Neural cell (in vitro differentiated cells): ENCODE measurements at regions not wholly inside any gene's neighbourhood (a gene's known extent, or its start where the extent isn't known, plus 50 kb on each side); places are given as distances from the start of the nearest gene placed in this dataset.

Experiments used
- H2AFZ ChIP-seq: fragments of 200-600, 300-800 bp; sonication (generic), shearing (Covaris generic); 2 replicates; pipeline ENCODE4 v1.6.0; 2014; ENCODE audit warnings: low read depth, mild to moderate bottlenecking, antibody characterized with exemption, low read length, moderate library complexity
- H3F3A ChIP-seq: fragments of 200-600 bp; shearing (Covaris generic); 2 replicates; pipeline ENCODE4 v1.6.1; 2016; ENCODE audit warnings: mild to moderate bottlenecking, moderate library complexity, mixed read lengths, antibody characterized with exemption, low read length; ENCODE audit not compliant: insufficient read depth, poor library complexity, severe bottlenecking
- H3K27ac ChIP-seq: fragments of 200-600, 300-800 bp; sonication (generic), shearing (Covaris generic); 2 replicates; pipeline ENCODE4 v1.5.1; 2014; ENCODE audit warnings: mild to moderate bottlenecking, low read length, moderate library complexity
- H3K27me3 ChIP-seq: fragments of 300-800, 200-600 bp; sonication (generic), shearing (Covaris generic); 2 replicates; pipeline ENCODE4 v1.6.0; 2014; ENCODE audit warnings: mild to moderate bottlenecking, low read depth, low read length, moderate library complexity; ENCODE audit not compliant: insufficient read depth
- H3K36me3 ChIP-seq: fragments of 300-800, 200-600 bp; sonication (generic), shearing (Covaris generic); 2 replicates; pipeline ENCODE4 v1.5.1; 2014; ENCODE audit warnings: mild to moderate bottlenecking, antibody characterized with exemption, low read length, moderate library complexity; ENCODE audit not compliant: insufficient read depth
- H3K4me2 ChIP-seq: fragments of 300-800, 200-600 bp; sonication (generic), shearing (Covaris generic); 2 replicates; pipeline ENCODE4 v1.6.0; 2014; ENCODE audit warnings: mild to moderate bottlenecking, low read length
- H3K4me3 ChIP-seq: fragments of 300-800, 200-600 bp; sonication (generic), shearing (Covaris generic); 2 replicates; pipeline ENCODE4 v1.5.1; 2014; ENCODE audit warnings: mild to moderate bottlenecking, low read length, moderate library complexity
- H3K79me2 ChIP-seq: fragments of 200-600 bp; shearing (Covaris generic); replicated peaks from 2 replicates; pipeline ENCODE4 v1.6.0; 2014; ENCODE audit warnings: mild to moderate bottlenecking, low read length, moderate library complexity; ENCODE audit not compliant: insufficient read depth
- H3K9ac ChIP-seq: fragments of 300-800, 200-600 bp; sonication (generic), shearing (Covaris generic); 2 replicates; pipeline ENCODE4 v1.6.1; 2016; ENCODE audit warnings: mild to moderate bottlenecking, low read length, mixed read lengths
- H3K9me2 ChIP-seq: fragments of 200-600 bp; shearing (Covaris generic); 2 replicates; pipeline ENCODE4 v1.6.1; 2016; ENCODE audit warnings: mild to moderate bottlenecking, low read length, mixed read lengths; ENCODE audit not compliant: insufficient read depth
- H3K9me3 ChIP-seq: fragments of 200-600, 300-800 bp; sonication (generic), shearing (Covaris generic); 2 replicates; pipeline ENCODE4 v1.6.1; 2016; ENCODE audit warnings: mild to moderate bottlenecking, mixed run types, low read length, moderate library complexity, mixed read lengths
- H4K20me1 ChIP-seq: fragments of 200-600 bp; shearing (Covaris generic); 2 replicates; pipeline ENCODE4 v1.6.1; 2016; ENCODE audit warnings: mild to moderate bottlenecking, mixed run types; ENCODE audit not compliant: insufficient read depth
- CTCF ChIP-seq: fragments of 450-650 bp; IDR thresholded peaks from 2 replicates; pipeline ENCODE4 v1.5.1; 2014; ENCODE audit warnings: antibody characterized with exemption, mild to moderate bottlenecking, moderate library complexity; ENCODE audit not compliant: poor library complexity, severe bottlenecking
- EP300 ChIP-seq: fragments of 450-650 bp; conservative IDR thresholded peaks from 2 replicates; pipeline ENCODE4 v1.6.1; 2014; ENCODE audit warnings: antibody characterized with exemption, mild to moderate bottlenecking, moderate library complexity; ENCODE audit not compliant: poor library complexity, severe bottlenecking
- EZH2 ChIP-seq: fragments of 200-600, 300-800 bp; shearing (Covaris generic), sonication (generic); IDR thresholded peaks from 2 replicates; pipeline ENCODE4 v1.6.1; 2014; ENCODE audit warnings: antibody characterized with exemption, low read length, borderline replicate concordance, mild to moderate bottlenecking; ENCODE audit not compliant: insufficient read depth, poor library complexity, severe bottlenecking
- MXI1 ChIP-seq: fragments of 450-650 bp; conservative IDR thresholded peaks from 2 replicates; pipeline ENCODE4 v1.6.1; 2014; ENCODE audit warnings: antibody characterized with exemption, mild to moderate bottlenecking; ENCODE audit not compliant: poor library complexity, severe bottlenecking
- POLR2AphosphoS5 ChIP-seq: IDR thresholded peaks from 2 replicates; pipeline ENCODE4 v1.6.1; 2012
- RAD21 ChIP-seq: fragments of 450-650 bp; conservative IDR thresholded peaks from 2 replicates; pipeline ENCODE4 v1.6.1; 2014; ENCODE audit warnings: antibody characterized with exemption, mild to moderate bottlenecking, moderate library complexity
- REST ChIP-seq: IDR thresholded peaks from 2 replicates; pipeline ENCODE4 v1.6.1; 2012; ENCODE audit warnings: borderline replicate concordance
- SMC3 ChIP-seq: fragments of 450-650 bp; conservative IDR thresholded peaks from 2 replicates; pipeline ENCODE4 v1.6.1; 2014; ENCODE audit warnings: antibody characterized with exemption, mild to moderate bottlenecking, moderate library complexity; ENCODE audit not compliant: poor library complexity
- TAF1 ChIP-seq: IDR thresholded peaks from 2 replicates; pipeline ENCODE4 v1.6.1; 2012; ENCODE audit warnings: low read depth

GRCh38 chr21:39064325-39065012 lies 118.8 kb downstream of the PSMG1 start:
- no peaks in the 10 kb centered on the region for H3K36me3 ChIP-seq
- no peak overlapping the region for H3K4me3 ChIP-seq
- H3K9me2 ChIP-seq, result no peaks in the 10 kb centered on the region
- H3K27ac ChIP-seq, result no peak overlapping the region
- no peak overlapping the region for H2AFZ ChIP-seq
- H3K9me3 ChIP-seq, result no peaks in the 10 kb centered on the region
- no peaks in the 10 kb centered on the region for H4K20me1 ChIP-seq
- H3K79me2 ChIP-seq, result no peaks in the 10 kb centered on the region
- H3K4me2 ChIP-seq, result no peak overlapping the region
- no peaks in the 10 kb centered on the region for H3K27me3 ChIP-seq
- H3K9ac ChIP-seq, result no peak overlapping the region
- H3F3A ChIP-seq, result no peaks in the 10 kb centered on the region
- TF ChIP-seq TAF1, result no peak
- TF ChIP-seq SMC3, result no peak
- TF ChIP-seq RAD21, result no peak
- no peak for TF ChIP-seq EZH2
- no peak for TF ChIP-seq MXI1
- TF ChIP-seq EP300, result no peak
- TF ChIP-seq CTCF, result no peak
- no peak for TF ChIP-seq REST
- TF ChIP-seq POLR2AphosphoS5, result no peak

GRCh38 chr21:39063517-39063916 lies 119.7 kb downstream of the PSMG1 start:
- Histone ChIP-seq H3K4me3 (no peak overlapping the region), H3K79me2 (no peaks in the 10 kb centered on the region), H3K9me3 (no peaks in the 10 kb centered on the region), H3K27me3 (no peaks in the 10 kb centered on the region), H3K27ac (no peak overlapping the region), H3K4me2 (no peak overlapping the region), H3K9ac (no peak overlapping the region), H3K36me3 (no peaks in the 10 kb centered on the region), H4K20me1 (no peaks in the 10 kb centered on the region), H3F3A (no peaks in the 10 kb centered on the region), H2AFZ (no peak overlapping the region), H3K9me2 (no peaks in the 10 kb centered on the region)
- TF ChIP-seq EZH2 (no peak), RAD21 (no peak), SMC3 (no peak), CTCF (no peak), MXI1 (no peak), REST (no peak), EP300 (no peak)
